K562 (cell line): ENCODE measurements at regions not wholly inside any gene's neighbourhood (a gene's known extent, or its start where the extent isn't known, plus 50 kb on each side); places are given as distances from the start of the nearest gene placed in this dataset.

Source experiments
- ATAC-seq: fragments of 200-7000 bp; cut with Tn5 transposase; 3 replicates; pipeline ENCODE4 v1.9.1; 2020; ENCODE audit warnings: moderate library complexity
- BruUV-seq: library from RNA; stranded (reverse); fragments of 400-500 nt; replicated peaks from 2 replicates; lab custom pipeline; 2021; lab: Mats Ljungman, UMichigan
- CTCF ChIA-PET: fragments of 300-600 bp; formaldehyde crosslinking; extraction: SDS; loops from one replicate; lab custom pipeline; 2021; ENCODE audit warnings: low intra/inter-chr PET ratio; lab: Yijun Ruan, JAX
- POLR2A ChIA-PET: fragments of 300-600, 350-650 bp; sonication (Branson Sonifier 250); formaldehyde crosslinking; extraction: SDS; loops from one replicate; lab custom pipeline; 2021; ENCODE audit warnings: antibody characterized with exemption, inconsistent platforms; lab: Yijun Ruan, JAX
- DNase-seq, 4 experiments: peaks; one replicate each; pipeline versions ENCODE4 v3.0.0 to v3.0.0-alpha.2; 2011 to 2018; ENCODE audit warnings: low spot score in 3 of 4, mixed read lengths in 3 of 4; ENCODE audit errors: extremely low read depth in 1 of 4
- FAIRE-seq: peaks from 2 replicates; lab custom pipeline; 2011; peaks lifted over from hg19 to GRCh38; lab: Jason Lieb, UNC
- H2AFZ ChIP-seq: 2 replicates; pipeline ENCODE4 v1.6.0; 2011; ENCODE audit warnings: low read depth, low read length, control low read depth, inconsistent platforms
- H3K27ac ChIP-seq: fragments of 200-600 bp; 3 replicates; pipeline ENCODE4 v1.8.0; 2011; ENCODE audit warnings: low read depth, mild to moderate bottlenecking, control low read depth, inconsistent platforms, low read length, moderate library complexity, mixed read lengths; ENCODE audit errors: extremely low read depth
- H3K27me3 ChIP-seq, 2 experiments: fragments of 300-600 bp in 1 of 2; 2 replicates in 1 of 2; 3 replicates in 1 of 2; pipeline versions ENCODE4 v1.6.0 to v1.8.0; 2011; ENCODE audit warnings: inconsistent platforms in 2 of 2, low read length in 2 of 2, mild to moderate bottlenecking in 1 of 2, mixed read lengths in 1 of 2, moderate library complexity in 1 of 2; ENCODE audit not compliant: control insufficient read depth in 2 of 2, insufficient read depth in 2 of 2
- H3K36me3 ChIP-seq: fragments of 300-600 bp; 3 replicates; pipeline ENCODE4 v1.8.0; 2011; ENCODE audit warnings: mild to moderate bottlenecking, low read length, inconsistent platforms; ENCODE audit not compliant: control insufficient read depth, insufficient read depth
- H3K4me1 ChIP-seq, 2 experiments: fragments of 200-600 bp in 1 of 2; replicated peaks in 1 of 2; 2 replicates in 1 of 2; 3 replicates in 1 of 2; pipeline versions ENCODE4 v1.5.1 to v1.8.0; 2011; ENCODE audit warnings: inconsistent platforms in 2 of 2, low read length in 2 of 2, mild to moderate bottlenecking in 1 of 2, mixed read lengths in 1 of 2, moderate library complexity in 1 of 2; ENCODE audit not compliant: control insufficient read depth in 2 of 2, insufficient read depth in 2 of 2
- H3K4me2 ChIP-seq: 2 replicates; pipeline ENCODE4 v1.6.1; 2011; ENCODE audit warnings: low read length, control low read depth, inconsistent platforms, mixed read lengths; ENCODE audit not compliant: insufficient read depth
- H3K4me3 ChIP-seq: fragments of 200-600 bp; sonication (generic), shearing (Covaris generic); 2 replicates; pipeline ENCODE4 v1.5.1; 2016; ENCODE audit warnings: control low read depth, inconsistent platforms
- H3K79me2 ChIP-seq: fragments of 200-600 bp; 3 replicates; pipeline ENCODE4 v1.8.0; 2011; ENCODE audit warnings: low read length, inconsistent platforms; ENCODE audit not compliant: control insufficient read depth, insufficient read depth
- H3K9ac ChIP-seq, 2 experiments: 2 replicates each; pipeline versions ENCODE4 v1.6.0 to v1.6.1; 2011; ENCODE audit warnings: low read depth in 2 of 2, low read length in 2 of 2, control low read depth in 1 of 2, inconsistent platforms in 1 of 2, mild to moderate bottlenecking in 1 of 2, mixed read lengths in 1 of 2; ENCODE audit not compliant: insufficient read depth in 1 of 2
- H3K9me1 ChIP-seq: one replicate; pipeline ENCODE4 v1.6.0; 2011; ENCODE audit warnings: inconsistent platforms, mild to moderate bottlenecking, low read length, moderate library complexity; ENCODE audit not compliant: control insufficient read depth, insufficient read depth
- H3K9me3 ChIP-seq: replicated peaks from 2 replicates; pipeline ENCODE4 v1.5.1; 2011; ENCODE audit warnings: low read depth, low read length, inconsistent platforms; ENCODE audit not compliant: control insufficient read depth, insufficient read depth
- H4K20me1 ChIP-seq: replicated peaks from 2 replicates; pipeline ENCODE4 v1.6.1; 2011; ENCODE audit warnings: low read length, inconsistent platforms, mixed read lengths; ENCODE audit not compliant: control insufficient read depth, insufficient read depth
- CREB3 ChIP-seq: fragments of 450-650 bp; conservative IDR thresholded peaks from 2 replicates; pipeline ENCODE4 v1.6.1; 2016; ENCODE audit warnings: missing genetic modification characterization, low read depth, mild to moderate bottlenecking, missing compliant biosample characterization, moderate library complexity
- GATAD2B ChIP-seq: fragments of 450-650 bp; IDR thresholded peaks from 2 replicates; pipeline ENCODE4 v1.6.1; 2017; ENCODE audit warnings: mild to moderate bottlenecking, borderline replicate concordance
- HEY1 ChIP-seq: fragments of 250-450 bp; sonication (Bioruptor Pico); IDR thresholded peaks from 2 replicates; pipeline ENCODE4 v1.5.0; 2020; ENCODE audit warnings: mild to moderate bottlenecking, moderate library complexity, borderline replicate concordance
- ID3 ChIP-seq, 2 experiments: fragments of 250-450 bp in 1 of 2; fragments of 450-650 bp in 1 of 2; sonication (Bioruptor Pico) in 1 of 2; IDR thresholded peaks; 2 replicates each; pipeline versions ENCODE4 v1.6.1 to v1.8.0; 2016 to 2021; ENCODE audit warnings: mild to moderate bottlenecking in 2 of 2, moderate library complexity in 2 of 2, missing compliant biosample characterization in 1 of 2, missing genetic modification characterization in 1 of 2
- KLF1 ChIP-seq: fragments of 450-650 bp; IDR thresholded peaks from 2 replicates; pipeline ENCODE4 v1.6.1; 2016; ENCODE audit warnings: missing genetic modification characterization, missing compliant biosample characterization
- PKNOX1 ChIP-seq: fragments of 450-650 bp; IDR thresholded peaks from 2 replicates; pipeline ENCODE4 v1.6.1; 2016
- SMAD3 ChIP-seq: fragments of 450-650 bp; formaldehyde crosslinking; conservative IDR thresholded peaks from 2 replicates; pipeline ENCODE4 v1.4.0; 2020; ENCODE audit warnings: mild to moderate bottlenecking
- TOE1 ChIP-seq, 2 experiments: fragments of 450-650 bp in 1 of 2; sonication (generic) in 1 of 2; formaldehyde crosslinking in 1 of 2; IDR thresholded peaks; 2 replicates each; pipeline versions ENCODE4 v1.7.1 to v1.8.0; 2016 to 2022; ENCODE audit warnings: borderline replicate concordance in 2 of 2, mild to moderate bottlenecking in 2 of 2, antibody characterized with exemption in 1 of 2, inconsistent platforms in 1 of 2, low read depth in 1 of 2, missing genetic modification reagents in 1 of 2, moderate library complexity in 1 of 2
- ZNF274 ChIP-seq: IDR thresholded peaks from 2 replicates; pipeline ENCODE4 v1.6.1; 2011; ENCODE audit warnings: low read depth, mild to moderate bottlenecking, low read length, moderate library complexity, borderline replicate concordance
- ZNF311 ChIP-seq: fragments of 250-450 bp; sonication (Bioruptor Pico); IDR thresholded peaks from 2 replicates; pipeline ENCODE4 v1.4.0; 2020; ENCODE audit warnings: mild to moderate bottlenecking, moderate library complexity
- ZNF407 ChIP-seq: fragments of 450-650 bp; IDR thresholded peaks from 2 replicates; pipeline ENCODE4 v1.6.1; 2016; ENCODE audit warnings: low read depth
- ZNF780A ChIP-seq: fragments of 250-450 bp; sonication (Bioruptor Pico); IDR thresholded peaks from 2 replicates; pipeline ENCODE4 v1.5.0; 2021; ENCODE audit warnings: mild to moderate bottlenecking
- WGBS: fragments of 100-300 bp; shearing (Covaris generic); methylation state at CpG from one replicate; pipeline ENCODE4 v1.1.6; 2016; ENCODE audit warnings: low coverage, mixed read lengths; ENCODE audit not compliant: insufficient coverage; ENCODE audit errors: missing lambda C conversion rate; 5-methylcytosine and 5-hydroxymethylcytosine counted together
- in situ Hi-C: fragments of 300-500 bp; cut with MboI; formaldehyde crosslinking; loops from 4 replicates; pipeline ENCODE4 v1.15.0; 2018; ENCODE audit warnings: inconsistent platforms, mixed read lengths
- intact Hi-C: fragments of 100-400 bp; cut with micrococcal nuclease; formaldehyde crosslinking; loops from 2 replicates; pipeline ENCODE4 v1.14.2; 2022

GRCh38 chr11:128269466-128269865, 317.9 kb downstream of the ETS1 start:
- Histone ChIP-seq H3K4me1 (no peaks in the 10 kb centered on the region), H3K79me2 (no peaks in the 10 kb centered on the region), H3K27me3 (no peaks in the 10 kb centered on the region), H3K4me3 (no peak overlapping the region), H4K20me1 (no peaks in the 10 kb centered on the region), H3K4me2 (no peak overlapping the region), H3K36me3 (no peaks in the 10 kb centered on the region), H3K9me1 (no peaks in the 10 kb centered on the region), H2AFZ (no peak overlapping the region), H3K9me3 (no peaks in the 10 kb centered on the region), H3K27ac (no peak overlapping the region), H3K9ac (no peak overlapping the region)
- intact Hi-C loops (no loop called here), in situ Hi-C loops (no loop called here)
- no peak for ATAC-seq
- no peak for DNase-seq
- CTCF ChIA-PET, result no interaction called here
- BruUV-seq, result no TSS peak
- POLR2A ChIA-PET, result no interaction called here
- no peak for FAIRE-seq
- 0% methylated on average over 1 of the region's 1 CpG for WGBS
- no peak for TF ChIP-seq KLF1 (tag)
- no peak for TF ChIP-seq PKNOX1
- no peak for TF ChIP-seq ZNF780A (CRISPR knock-in tag)
- TF ChIP-seq TOE1 (IDR thresholded peaks at IDR 0.05; ENCODE audit: borderline replicate concordance), result no peak
- no peak for TF ChIP-seq TOE1 (CRISPR knock-in tag; IDR thresholded peaks at IDR 0.05; ENCODE audit: borderline replicate concordance, low read depth)
- TF ChIP-seq ZNF311, result no peak
- TF ChIP-seq CREB3 (tag), result no peak
- no peak for TF ChIP-seq ZNF407
- TF ChIP-seq ZNF274, result no peak
- TF ChIP-seq ID3 (CRISPR knock-in tag; IDR thresholded peaks at IDR 0.05), result no peak
- no peak for TF ChIP-seq ID3 (tag; IDR thresholded peaks at IDR 0.05)
- no peak for TF ChIP-seq HEY1
- TF ChIP-seq GATAD2B, result no peak
- no peak for TF ChIP-seq SMAD3 (CRISPR knock-in tag)
